B cell (primary cell): ENCODE measurements at regions not wholly inside any gene's neighbourhood (a gene's known extent, or its start where the extent isn't known, plus 50 kb on each side); places are given as distances from the start of the nearest gene placed in this dataset.

ENCODE experiments used
- ATAC-seq: fragments of 200-7000 bp; cut with Tn5 transposase; one replicate; pipeline ENCODE4 v1.10.0; 2021; ENCODE audit warnings: low read depth, mild to moderate bottlenecking, moderate number of reproducible peaks, moderate library complexity
- CTCF ChIA-PET: fragments of 350-600 bp; sonication (Branson Sonifier 250); formaldehyde crosslinking; loops from one replicate; lab custom pipeline; 2021; ENCODE audit warnings: antibody characterized with exemption, inconsistent platforms; lab: Charles Lee
- POLR2A ChIA-PET: fragments of 350-600 bp; sonication (Branson Sonifier 250); formaldehyde crosslinking; loops from one replicate; lab custom pipeline; 2021; ENCODE audit warnings: antibody characterized with exemption; lab: Charles Lee
- DNase-seq: peaks from one replicate; pipeline ENCODE4 v3.0.0; 2013
- H2AFZ ChIP-seq: 2 replicates; pipeline ENCODE4 v1.6.1; 2012; ENCODE audit warnings: mild to moderate bottlenecking, low read depth, low read length; ENCODE audit not compliant: insufficient read depth, poor library complexity, severe bottlenecking
- H3K27ac ChIP-seq, 2 donors: 1 replicate in 1 of 2; 2 replicates in 1 of 2; pipeline ENCODE4 v1.5.1; 2012 to 2013; ENCODE audit warnings: low read length in 2 of 2, mild to moderate bottlenecking in 2 of 2, moderate library complexity in 1 of 2
- H3K27me3 ChIP-seq, 4 experiments: fragments of 200-600 bp in 1 of 4; sonication (generic) in 1 of 4; replicated peaks in 1 of 4; 1 replicate in 2 of 4; 2 replicates in 2 of 4; pipeline versions ENCODE4 v1.6.1 to v1.7.0; 2013 to 2016; ENCODE audit warnings: low read length in 3 of 4, mild to moderate bottlenecking in 2 of 4, mixed read lengths in 1 of 4, moderate library complexity in 1 of 4; ENCODE audit not compliant: insufficient read depth in 4 of 4, control insufficient read depth in 3 of 4; ENCODE audit errors: control extremely low read depth in 1 of 4
- H3K36me3 ChIP-seq, 2 experiments: replicated peaks in 1 of 2; 1 replicate in 1 of 2; 2 replicates in 1 of 2; pipeline versions ENCODE4 v1.6.1 to v1.7.1; 2013; ENCODE audit warnings: low read length in 1 of 2; ENCODE audit not compliant: insufficient read depth in 2 of 2, control insufficient read depth in 1 of 2; ENCODE audit errors: control extremely low read depth in 1 of 2, extremely low read depth in 1 of 2
- H3K4me1 ChIP-seq, 2 donors: fragments of 200-600 bp in 1 of 2; sonication (generic) in 1 of 2; 1 replicate in 1 of 2; 2 replicates in 1 of 2; pipeline versions ENCODE4 v1.5.1 to v1.6.1; 2013 to 2017; ENCODE audit warnings: low read length in 2 of 2; ENCODE audit not compliant: control insufficient read depth in 2 of 2, insufficient read depth in 2 of 2
- H3K4me2 ChIP-seq: replicated peaks from 2 replicates; pipeline ENCODE3; 2012; ENCODE audit warnings: mild to moderate bottlenecking, low read depth, low read length; ENCODE audit not compliant: poor library complexity, severe bottlenecking
- H3K4me3 ChIP-seq, 5 experiments: fragments of 200-600 bp in 1 of 5; sonication (generic) in 1 of 5; 1 replicate in 3 of 5; 2 replicates in 2 of 5; pipeline versions ENCODE4 v1.5.1 to v1.7.0; 2011 to 2016; ENCODE audit warnings: low read length in 4 of 5, mild to moderate bottlenecking in 4 of 5, low read depth in 2 of 5, control low read depth in 1 of 5, moderate library complexity in 1 of 5; ENCODE audit not compliant: insufficient read depth in 1 of 5; ENCODE audit errors: control extremely low read depth in 1 of 5, extremely low read depth in 1 of 5
- H3K79me2 ChIP-seq: fragments of 200-600 bp; sonication (generic); one replicate; pipeline ENCODE4 v1.6.0; 2016; ENCODE audit warnings: low read length; ENCODE audit not compliant: control insufficient read depth, insufficient read depth
- H3K9ac ChIP-seq: fragments of 200-600 bp; sonication (generic); 2 replicates; pipeline ENCODE4 v1.6.1; 2017; ENCODE audit warnings: mild to moderate bottlenecking, low read length, moderate library complexity
- H3K9me3 ChIP-seq, 3 donors: one replicate each; pipeline versions ENCODE4 v1.6.1 to v1.7.1; 2013; ENCODE audit warnings: low read length in 2 of 3; ENCODE audit not compliant: control insufficient read depth in 2 of 3, insufficient read depth in 1 of 3; ENCODE audit errors: control extremely low read depth in 1 of 3
- H4K20me1 ChIP-seq: 2 replicates; pipeline ENCODE4 v1.6.0; 2012; ENCODE audit warnings: mild to moderate bottlenecking, low read length; ENCODE audit not compliant: insufficient read depth, control insufficient read depth, poor library complexity, severe bottlenecking
- H3K27ac Mint-ChIP-seq: one replicate; pipeline ENCODE4 v1.8.0; 2021; ENCODE audit warnings: mixed read lengths
- H3K27me3 Mint-ChIP-seq: one replicate; pipeline ENCODE4 v1.8.0; 2021; ENCODE audit warnings: mixed read lengths
- H3K4me1 Mint-ChIP-seq: one replicate; pipeline ENCODE4 v1.8.0; 2021; ENCODE audit warnings: mixed read lengths
- H3K4me3 Mint-ChIP-seq: one replicate; pipeline ENCODE4 v1.8.0; 2021; ENCODE audit warnings: mixed read lengths
- H3K9me3 Mint-ChIP-seq: one replicate; pipeline ENCODE4 v1.8.0; 2022; ENCODE audit warnings: mixed read lengths; ENCODE audit not compliant: insufficient read depth
- CTCF ChIP-seq: fragments of 200-600 bp; IDR thresholded peaks from one replicate; pipeline ENCODE4 v1.8.0; 2022; ENCODE audit warnings: antibody characterized with exemption, mild to moderate bottlenecking
- EZH2 ChIP-seq: IDR thresholded peaks from 2 replicates; pipeline ENCODE4 v1.6.1; 2012; ENCODE audit warnings: borderline replicate concordance, low read depth, mild to moderate bottlenecking, moderate library complexity, low read length; ENCODE audit not compliant: insufficient read depth, poor library complexity, severe bottlenecking
- WGBS: methylation state at CpG from one replicate; pipeline ENCODE4 v1.1.5; 2013; ENCODE audit warnings: missing lambda C conversion rate; ENCODE audit not compliant: insufficient coverage; 5-methylcytosine and 5-hydroxymethylcytosine counted together
- intact Hi-C: fragments of 100-400 bp; cut with micrococcal nuclease; formaldehyde crosslinking; loops from one replicate; pipeline ENCODE4 v1.10.0; 2022

DNA sequence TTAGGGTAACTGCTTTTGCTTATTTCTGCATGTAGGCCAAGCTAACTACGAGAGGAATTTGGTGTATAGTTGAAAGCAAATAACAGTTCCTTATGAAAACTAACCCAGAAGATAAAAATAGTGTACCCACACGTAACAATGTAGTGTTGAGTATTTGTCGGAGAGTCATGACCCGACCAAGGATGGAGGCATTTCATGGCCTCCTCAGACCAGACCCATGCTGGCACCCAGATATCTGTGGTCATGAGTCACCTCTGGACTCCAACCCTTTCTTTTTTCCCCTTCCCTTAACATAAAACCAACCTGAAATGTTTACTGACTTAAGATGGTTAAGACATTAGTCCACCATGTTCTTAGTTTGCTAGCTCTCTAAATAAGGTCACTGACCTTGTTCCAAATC is 318.7 kb downstream of the NOL4 start:
- Histone ChIP-seq H2AFZ (no peak overlapping the region), H3K27me3 (no peaks in the 10 kb centered on the region), H3K27ac (no peak overlapping the region), H3K9me3 (peaks cover 2 to 15% (median 7%) of the 10 kb centered on the region in 3 donors), H3K4me1 (no peaks in the 10 kb centered on the region), H3K9ac (no peak overlapping the region), H3K4me3 (no peak overlapping the region), H3K36me3 (no peaks in the 10 kb centered on the region), H4K20me1 (no peaks in the 10 kb centered on the region), H3K79me2 (no peaks in the 10 kb centered on the region), H3K4me2 (no peak overlapping the region)
- peaks cover 17% of the 10 kb centered on the region for H3K9me3 Mint-ChIP-seq
- intact Hi-C loops = no loop called here
- ChIA-PET CTCF (no interaction called here), POLR2A (no interaction called here)
- no peak overlapping the region for H3K4me3 Mint-ChIP-seq
- no CpG with 5 or more reads among the region's 4 CpGs for WGBS
- TF ChIP-seq EZH2 = no peak
- no peak for TF ChIP-seq CTCF
- H3K4me1 Mint-ChIP-seq = no peaks in the 10 kb centered on the region
- H3K27me3 Mint-ChIP-seq = no peaks in the 10 kb centered on the region
- DNase-seq = no peak
- ATAC-seq = no peak
- H3K27ac Mint-ChIP-seq = no peak overlapping the region

GRCh38 chr18:33901894-33902512 is 322.7 kb downstream of the NOL4 start:
- H3K27me3 Mint-ChIP-seq = no peaks in the 10 kb centered on the region

More at GRCh38 chr18:33901894-33902512, 322.7 kb downstream of the NOL4 start:
- no peak for DNase-seq
- Histone ChIP-seq H3K27ac (no peak overlapping the region), H3K4me1 (no peaks in the 10 kb centered on the region), H4K20me1 (no peaks in the 10 kb centered on the region), H3K79me2 (no peaks in the 10 kb centered on the region), H3K36me3 (no peaks in the 10 kb centered on the region), H2AFZ (no peak overlapping the region), H3K27me3 (no peaks in the 10 kb centered on the region), H3K4me2 (no peak overlapping the region), H3K9ac (no peak overlapping the region), H3K9me3 (peaks cover 2 to 15% (median 5%) of the 10 kb centered on the region in 3 donors), H3K4me3 (no peak overlapping the region)
- ChIA-PET POLR2A (no interaction called here), CTCF (no interaction called here)
- intact Hi-C loops = no loop called here
- no CpG with 5 or more reads among the region's 1 CpG for WGBS
- Mint-ChIP-seq H3K4me3 (no peak overlapping the region), H3K4me1 (no peaks in the 10 kb centered on the region), H3K27ac (no peak overlapping the region), H3K9me3 (peaks cover 16% of the 10 kb centered on the region)
- TF ChIP-seq CTCF (no peak), EZH2 (no peak)
- no peak for ATAC-seq
